ENCODE measurements at regions not wholly inside any gene's neighbourhood (a gene's known extent, or its start where the extent isn't known, plus 50 kb on each side); places are given as distances from the start of the nearest gene placed in this dataset.

GRCh38 chr9:75695921-75696320 lies 194.6 kb upstream of the PCSK5 start:
- H3K4me3 ChIP-seq (ENCODE audit: low read depth, low read length): no peak overlapping the region
- no peak for TF ChIP-seq CTCF (IDR thresholded peaks at IDR 0.05; ENCODE audit: borderline replicate concordance, insufficient read depth, low read depth, low read length)

GRCh38 chr9:75699017-75699416 lies 191.5 kb upstream of the PCSK5 start:
- TF ChIP-seq CTCF (IDR thresholded peaks at IDR 0.05; ENCODE audit: borderline replicate concordance, insufficient read depth, low read depth, low read length): no peak
- no peak overlapping the region for H3K4me3 ChIP-seq (ENCODE audit: low read depth, low read length)

- H3K4me3 ChIP-seq (ENCODE audit: low read depth, low read length): no peak overlapping the region
- no peak for TF ChIP-seq CTCF (IDR thresholded peaks at IDR 0.05; ENCODE audit: borderline replicate concordance, insufficient read depth, low read depth, low read length)
These were observed 190.7 kb upstream of the PCSK5 start for GRCh38 chr9:75699625-75700251.

- TF ChIP-seq CTCF (IDR thresholded peaks at IDR 0.05; ENCODE audit: borderline replicate concordance, insufficient read depth, low read depth, low read length): no peak
- H3K4me3 ChIP-seq (ENCODE audit: low read depth, low read length): no peak overlapping the region
These were observed 190.2 kb upstream of the PCSK5 start for GRCh38 chr9:75700252-75700640.

- H3K4me3 ChIP-seq (ENCODE audit: low read depth, low read length): no peak overlapping the region
- no peak for TF ChIP-seq CTCF (IDR thresholded peaks at IDR 0.05; ENCODE audit: borderline replicate concordance, insufficient read depth, low read depth, low read length)
These were observed 183.3 kb upstream of the PCSK5 start for GRCh38 chr9:75707191-75707590.

- TF ChIP-seq CTCF (IDR thresholded peaks at IDR 0.05; ENCODE audit: borderline replicate concordance, insufficient read depth, low read depth, low read length): no peak
- H3K4me3 ChIP-seq (ENCODE audit: low read depth, low read length): no peak overlapping the region
These were observed 180.8 kb upstream of the PCSK5 start for GRCh38 chr9:75709698-75710097.

- H3K4me3 ChIP-seq (ENCODE audit: low read depth, low read length): no peak overlapping the region
- no peak for TF ChIP-seq CTCF (IDR thresholded peaks at IDR 0.05; ENCODE audit: borderline replicate concordance, insufficient read depth, low read depth, low read length)
These were observed 177.8 kb upstream of the PCSK5 start for GRCh38 chr9:75712700-75713099.

All from GM12875 (cell line).